ENCODE measurements at regions not wholly inside any gene's neighbourhood (a gene's known extent, or its start where the extent isn't known, plus 50 kb on each side); places are given as distances from the start of the nearest gene placed in this dataset.

- no peak for DNase-seq (ENCODE audit: low read depth)
- no peaks in the 10 kb centered on the region for H3K36me3 ChIP-seq (ENCODE audit: control insufficient read depth, insufficient read depth, low read length)
Measured at GRCh38 chr9:79266986-79267385, 304.8 kb upstream of the TLE4 start.

DNA sequence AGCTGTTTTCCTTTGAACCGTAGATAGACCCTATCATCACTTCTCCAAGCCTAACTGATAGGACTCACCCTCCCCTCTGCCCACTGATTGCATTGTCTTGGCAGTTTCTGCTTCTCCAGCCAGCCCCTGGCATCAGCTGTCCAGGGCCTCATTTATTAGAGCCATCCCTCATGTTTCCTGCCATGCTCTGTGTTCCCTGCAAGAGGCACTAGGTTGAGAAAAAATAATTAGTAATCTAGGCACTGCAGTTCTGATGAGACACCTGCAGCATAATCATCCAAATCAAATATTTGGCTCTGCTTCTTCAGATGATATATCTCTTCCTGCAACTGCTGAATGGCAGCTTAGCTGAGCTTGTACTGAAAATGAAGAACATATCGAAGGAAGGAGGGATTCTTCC is 303.0 kb upstream of the TLE4 start:
- Histone ChIP-seq H3K36me3 (ENCODE audit: control insufficient read depth, insufficient read depth, low read length) (no peaks in the 10 kb centered on the region), H3K27me3 (ENCODE audit: control insufficient read depth, insufficient read depth, low read length) (peaks cover 13% of the 10 kb centered on the region), H3K4me3 (ENCODE audit: low read depth, low read length) (no peak overlapping the region)
- TF ChIP-seq, protein P1, sequence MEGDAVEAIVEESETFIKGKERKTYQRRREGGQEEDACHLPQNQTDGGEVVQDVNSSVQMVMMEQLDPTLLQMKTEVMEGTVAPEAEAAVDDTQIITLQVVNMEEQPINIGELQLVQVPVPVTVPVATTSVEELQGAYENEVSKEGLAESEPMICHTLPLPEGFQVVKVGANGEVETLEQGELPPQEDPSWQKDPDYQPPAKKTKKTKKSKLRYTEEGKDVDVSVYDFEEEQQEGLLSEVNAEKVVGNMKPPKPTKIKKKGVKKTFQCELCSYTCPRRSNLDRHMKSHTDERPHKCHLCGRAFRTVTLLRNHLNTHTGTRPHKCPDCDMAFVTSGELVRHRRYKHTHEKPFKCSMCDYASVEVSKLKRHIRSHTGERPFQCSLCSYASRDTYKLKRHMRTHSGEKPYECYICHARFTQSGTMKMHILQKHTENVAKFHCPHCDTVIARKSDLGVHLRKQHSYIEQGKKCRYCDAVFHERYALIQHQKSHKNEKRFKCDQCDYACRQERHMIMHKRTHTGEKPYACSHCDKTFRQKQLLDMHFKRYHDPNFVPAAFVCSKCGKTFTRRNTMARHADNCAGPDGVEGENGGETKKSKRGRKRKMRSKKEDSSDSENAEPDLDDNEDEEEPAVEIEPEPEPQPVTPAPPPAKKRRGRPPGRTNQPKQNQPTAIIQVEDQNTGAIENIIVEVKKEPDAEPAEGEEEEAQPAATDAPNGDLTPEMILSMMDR (IDR thresholded peaks at IDR 0.05; ENCODE audit: insufficient read depth, low read length, poor library complexity, severe bottlenecking) = no peak
- DNase-seq (ENCODE audit: low read depth) = no peak

More at GRCh38 chr9:79266986-79267385, 304.8 kb upstream of the TLE4 start:
- no peak overlapping the region for H3K4me3 ChIP-seq (ENCODE audit: low read depth, low read length)
- TF ChIP-seq, protein P1 (IDR thresholded peaks at IDR 0.05; ENCODE audit: insufficient read depth, low read length, poor library complexity, severe bottlenecking) = no peak
- peaks cover 21% of the 10 kb centered on the region for H3K27me3 ChIP-seq (ENCODE audit: control insufficient read depth, insufficient read depth, low read length)

- Histone ChIP-seq H3K36me3 (ENCODE audit: control insufficient read depth, insufficient read depth, low read length) (no peaks in the 10 kb centered on the region), H3K4me3 (ENCODE audit: low read depth, low read length) (no peak overlapping the region), H3K27me3 (ENCODE audit: control insufficient read depth, insufficient read depth, low read length) (peaks cover 3% of the 10 kb centered on the region)
- no peak for DNase-seq (ENCODE audit: low read depth)
- TF ChIP-seq, protein P1 (IDR thresholded peaks at IDR 0.05; ENCODE audit: insufficient read depth, low read length, poor library complexity, severe bottlenecking) = no peak
Measured at GRCh38 chr9:79273311-79273710, 298.5 kb upstream of the TLE4 start.

DNA sequence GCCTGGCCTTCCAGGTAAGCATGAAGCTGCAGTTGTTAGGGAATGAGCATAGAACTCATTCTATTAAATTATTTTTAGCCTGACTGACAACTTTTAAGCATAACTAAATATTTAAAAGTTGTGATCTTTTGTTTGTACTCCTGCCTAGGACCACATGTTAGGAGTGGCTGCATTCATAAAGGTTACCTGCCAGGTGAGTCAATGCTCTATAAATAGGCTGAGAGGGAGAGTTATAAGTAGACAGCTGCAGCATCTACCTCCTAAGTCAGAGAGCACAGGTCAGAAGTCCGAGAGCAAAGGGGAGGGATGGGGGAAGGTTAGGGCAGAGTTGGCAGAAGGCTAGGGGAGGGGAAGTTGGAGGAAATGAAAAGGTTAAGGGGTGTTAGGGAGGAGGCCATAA is 292.4 kb upstream of the TLE4 start:
- Histone ChIP-seq H3K27me3 (ENCODE audit: control insufficient read depth, insufficient read depth, low read length) (peaks cover 7% of the 10 kb centered on the region), H3K4me3 (ENCODE audit: low read depth, low read length) (no peak overlapping the region), H3K36me3 (ENCODE audit: control insufficient read depth, insufficient read depth, low read length) (no peaks in the 10 kb centered on the region)
- DNase-seq (ENCODE audit: low read depth) = no peak
- TF ChIP-seq, protein P1 (IDR thresholded peaks at IDR 0.05; ENCODE audit: insufficient read depth, low read length, poor library complexity, severe bottlenecking) = no peak

DNA sequence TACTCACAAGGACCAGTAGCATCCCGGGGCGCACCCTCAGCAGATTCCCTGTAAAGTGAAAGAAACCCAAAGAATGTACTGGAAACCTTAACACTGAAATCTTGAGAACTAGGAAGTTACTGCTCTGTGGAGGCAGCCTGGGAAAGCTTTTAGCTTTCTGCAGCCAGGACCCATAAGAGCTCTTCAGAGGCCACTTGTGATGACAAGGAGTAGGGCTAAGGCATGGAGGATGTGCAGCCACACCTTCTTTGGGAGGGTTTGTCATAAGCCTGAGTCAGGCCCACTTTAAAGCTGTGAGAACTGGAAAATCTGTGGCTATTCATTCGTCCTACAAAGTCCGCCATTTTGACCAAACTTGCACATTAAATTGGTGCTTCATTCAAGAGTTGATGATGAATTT is 291.1 kb upstream of the TLE4 start:
- peaks cover 7% of the 10 kb centered on the region for H3K27me3 ChIP-seq (ENCODE audit: control insufficient read depth, insufficient read depth, low read length)
- TF ChIP-seq, protein P1 (IDR thresholded peaks at IDR 0.05; ENCODE audit: insufficient read depth, low read length, poor library complexity, severe bottlenecking) = no peak
- H3K36me3 ChIP-seq (ENCODE audit: control insufficient read depth, insufficient read depth, low read length) = no peaks in the 10 kb centered on the region
- DNase-seq (ENCODE audit: low read depth) = no peak
- no peak overlapping the region for H3K4me3 ChIP-seq (ENCODE audit: low read depth, low read length)

DNA sequence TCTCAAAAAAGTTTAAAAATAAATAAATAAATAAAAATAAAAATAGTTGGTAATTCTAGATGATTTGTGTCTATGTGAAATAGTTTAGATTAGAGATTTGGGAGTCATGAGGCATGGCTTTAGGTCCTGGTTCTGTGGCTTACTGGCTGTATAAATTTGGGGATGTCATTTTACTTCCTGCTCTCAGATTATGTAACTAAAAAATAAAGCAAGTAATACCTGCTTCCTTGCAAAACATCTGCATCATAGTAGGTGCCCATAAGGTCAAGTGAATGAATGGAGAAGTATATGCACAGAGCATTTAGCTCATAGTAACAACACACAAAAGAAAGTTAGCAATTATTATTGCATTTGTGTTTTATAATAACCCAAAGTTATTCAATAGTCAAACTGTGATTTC is 287.7 kb upstream of the TLE4 start:
- no peak for DNase-seq (ENCODE audit: low read depth)
- H3K27me3 ChIP-seq (ENCODE audit: control insufficient read depth, insufficient read depth, low read length) = peaks cover 7% of the 10 kb centered on the region
- H3K36me3 ChIP-seq (ENCODE audit: control insufficient read depth, insufficient read depth, low read length) = no peaks in the 10 kb centered on the region
- TF ChIP-seq, protein P1 (IDR thresholded peaks at IDR 0.05; ENCODE audit: insufficient read depth, low read length, poor library complexity, severe bottlenecking) = no peak
- no peak overlapping the region for H3K4me3 ChIP-seq (ENCODE audit: low read depth, low read length)
